Fibroblast of the conjunctiva (primary cell): ENCODE measurements at regions not wholly inside any gene's neighbourhood (a gene's known extent, or its start where the extent isn't known, plus 50 kb on each side); places are given as distances from the start of the nearest gene placed in this dataset.

Experiments
- DNase-seq: peaks from one replicate; pipeline ENCODE4 v3.0.0-alpha.2; 2010; ENCODE audit warnings: low read depth

- DNase-seq = no peak
Observed at GRCh38 chr3:189117087-189117486, 54.7 kb upstream of the TPRG1 start.

- no peak for DNase-seq
Observed at GRCh38 chr3:189118896-189119295, 52.9 kb upstream of the TPRG1 start.

GRCh38 chr3:189119950-189120349 lies 51.8 kb upstream of the TPRG1 start:
- no peak for DNase-seq

- no peak for DNase-seq
Observed at GRCh38 chr3:189121092-189121491, 50.7 kb upstream of the TPRG1 start.
